ENCODE measurements at regions not wholly inside any gene's neighbourhood (a gene's known extent, or its start where the extent isn't known, plus 50 kb on each side); places are given as distances from the start of the nearest gene placed in this dataset.

DNA sequence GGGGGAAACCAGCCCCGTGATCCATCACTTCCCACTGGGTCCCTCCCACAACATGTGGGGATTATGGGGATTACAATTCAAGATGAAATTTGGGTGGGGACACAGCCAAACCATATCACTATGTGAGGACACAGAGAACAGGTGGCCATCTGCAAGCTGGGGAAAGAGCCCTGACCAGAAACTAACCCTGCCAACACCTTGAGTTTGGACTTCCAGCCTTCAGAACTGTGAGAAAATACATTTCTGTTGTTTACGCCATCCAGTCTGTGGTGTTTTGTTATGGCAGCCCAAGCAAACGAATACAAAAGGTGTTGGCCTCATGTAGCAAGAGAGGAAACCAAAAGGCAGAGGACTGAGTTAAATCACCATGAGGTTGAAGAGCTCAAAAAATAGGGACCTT is 169.9 kb upstream of the TENM3 start (continued):
- TF ChIP-seq, protein P1, sequence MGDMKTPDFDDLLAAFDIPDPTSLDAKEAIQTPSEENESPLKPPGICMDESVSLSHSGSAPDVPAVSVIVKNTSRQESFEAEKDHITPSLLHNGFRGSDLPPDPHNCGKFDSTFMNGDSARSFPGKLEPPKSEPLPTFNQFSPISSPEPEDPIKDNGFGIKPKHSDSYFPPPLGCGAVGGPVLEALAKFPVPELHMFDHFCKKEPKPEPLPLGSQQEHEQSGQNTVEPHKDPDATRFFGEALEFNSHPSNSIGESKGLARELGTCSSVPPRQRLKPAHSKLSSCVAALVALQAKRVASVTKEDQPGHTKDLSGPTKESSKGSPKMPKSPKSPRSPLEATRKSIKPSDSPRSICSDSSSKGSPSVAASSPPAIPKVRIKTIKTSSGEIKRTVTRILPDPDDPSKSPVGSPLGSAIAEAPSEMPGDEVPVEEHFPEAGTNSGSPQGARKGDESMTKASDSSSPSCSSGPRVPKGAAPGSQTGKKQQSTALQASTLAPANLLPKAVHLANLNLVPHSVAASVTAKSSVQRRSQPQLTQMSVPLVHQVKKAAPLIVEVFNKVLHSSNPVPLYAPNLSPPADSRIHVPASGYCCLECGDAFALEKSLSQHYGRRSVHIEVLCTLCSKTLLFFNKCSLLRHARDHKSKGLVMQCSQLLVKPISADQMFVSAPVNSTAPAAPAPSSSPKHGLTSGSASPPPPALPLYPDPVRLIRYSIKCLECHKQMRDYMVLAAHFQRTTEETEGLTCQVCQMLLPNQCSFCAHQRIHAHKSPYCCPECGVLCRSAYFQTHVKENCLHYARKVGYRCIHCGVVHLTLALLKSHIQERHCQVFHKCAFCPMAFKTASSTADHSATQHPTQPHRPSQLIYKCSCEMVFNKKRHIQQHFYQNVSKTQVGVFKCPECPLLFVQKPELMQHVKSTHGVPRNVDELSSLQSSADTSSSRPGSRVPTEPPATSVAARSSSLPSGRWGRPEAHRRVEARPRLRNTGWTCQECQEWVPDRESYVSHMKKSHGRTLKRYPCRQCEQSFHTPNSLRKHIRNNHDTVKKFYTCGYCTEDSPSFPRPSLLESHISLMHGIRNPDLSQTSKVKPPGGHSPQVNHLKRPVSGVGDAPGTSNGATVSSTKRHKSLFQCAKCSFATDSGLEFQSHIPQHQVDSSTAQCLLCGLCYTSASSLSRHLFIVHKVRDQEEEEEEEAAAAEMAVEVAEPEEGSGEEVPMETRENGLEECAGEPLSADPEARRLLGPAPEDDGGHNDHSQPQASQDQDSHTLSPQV (IDR thresholded peaks at IDR 0.05): no peak
- no peak for TF ChIP-seq ZNF207 (IDR thresholded peaks at IDR 0.05; ENCODE audit: borderline replicate concordance)
- TF ChIP-seq, protein P2, sequence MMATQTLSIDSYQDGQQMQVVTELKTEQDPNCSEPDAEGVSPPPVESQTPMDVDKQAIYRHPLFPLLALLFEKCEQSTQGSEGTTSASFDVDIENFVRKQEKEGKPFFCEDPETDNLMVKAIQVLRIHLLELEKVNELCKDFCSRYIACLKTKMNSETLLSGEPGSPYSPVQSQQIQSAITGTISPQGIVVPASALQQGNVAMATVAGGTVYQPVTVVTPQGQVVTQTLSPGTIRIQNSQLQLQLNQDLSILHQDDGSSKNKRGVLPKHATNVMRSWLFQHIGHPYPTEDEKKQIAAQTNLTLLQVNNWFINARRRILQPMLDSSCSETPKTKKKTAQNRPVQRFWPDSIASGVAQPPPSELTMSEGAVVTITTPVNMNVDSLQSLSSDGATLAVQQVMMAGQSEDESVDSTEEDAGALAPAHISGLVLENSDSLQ (IDR thresholded peaks at IDR 0.05): no peak
- no peak for TF ChIP-seq SMAD1 (IDR thresholded peaks at IDR 0.05; ENCODE audit: low read depth, partially characterized antibody)

DNA sequence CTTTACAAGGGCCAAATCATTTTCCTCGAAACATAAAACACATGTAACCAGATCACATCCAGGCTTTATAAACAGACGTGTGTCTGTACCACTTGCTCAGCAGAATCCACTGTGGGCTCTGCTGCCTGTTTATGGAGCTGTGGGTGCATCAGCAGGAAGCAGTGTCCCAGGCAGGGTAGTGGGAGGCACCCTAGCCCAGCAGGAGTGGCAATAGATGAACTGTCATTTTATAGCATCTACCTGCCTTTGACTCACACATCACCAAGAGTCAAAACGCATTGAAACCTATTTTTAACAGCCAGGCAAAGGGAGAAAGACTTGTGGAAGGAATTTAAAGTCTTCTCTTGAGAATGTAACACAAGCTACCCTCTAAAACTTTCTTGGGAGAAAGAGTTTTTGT is 169.1 kb upstream of the TENM3 start:
- ChIA-PET SMC1A (ENCODE audit: uncharacterized antibody, unreplicated experiment) (interaction anchor here (0.6 kb wide), 1 partner anchor 183 kb away, joined by 3 read pairs; no protein-coding TSS in a partner anchor), CTCF (no interaction called here), RAD21 (ENCODE audit: unreplicated experiment) (no interaction called here), POLR2A (no interaction called here)
- Histone ChIP-seq H4K20me1 (ENCODE audit: control insufficient read depth, insufficient read depth) (no peaks in the 10 kb centered on the region), H3K9me3 (replicated peaks; ENCODE audit: control insufficient read depth, insufficient read depth, low read length) (no peaks in the 10 kb centered on the region; the same call in 2 of the 3 replicates), H3K4me3 (no peak overlapping the region), H3K79me2 (ENCODE audit: control insufficient read depth, insufficient read depth, low read length) (no peaks in the 10 kb centered on the region), H3K4me2 (ENCODE audit: control insufficient read depth, insufficient read depth) (no peak overlapping the region), H3K27ac (ENCODE audit: control insufficient read depth, insufficient read depth) (no peak overlapping the region), H2AFZ (ENCODE audit: control insufficient read depth, low read depth, low read length) (no peak overlapping the region), H3K27me3 (replicated peaks in 1 of 2; ENCODE audit: control insufficient read depth in 2 of 2, insufficient read depth in 2 of 2, low read length in 1 of 2) (no peaks in the 10 kb centered on the region), H3K36me3 (ENCODE audit: control insufficient read depth in 2 of 2, insufficient read depth in 2 of 2, low read length in 1 of 2) (no peaks in the 10 kb centered on the region), H3K4me1 (ENCODE audit: control insufficient read depth, insufficient read depth, low read length) (no peaks in the 10 kb centered on the region), H3K9ac (ENCODE audit: control insufficient read depth, insufficient read depth, low read length) (no peak overlapping the region)
- in situ Hi-C loops (cut with MboI) (no loop called here), intact Hi-C loops (cut with micrococcal nuclease; ENCODE audit: unreplicated experiment) (no loop called here)
- TF ChIP-seq KLF5 (IDR thresholded peaks at IDR 0.05; ENCODE audit: partially characterized antibody) (no peak), TBL1XR1 (IDR thresholded peaks at IDR 0.05; ENCODE audit: low read depth, low read length) (no peak), CREB1 (IDR thresholded peaks at IDR 0.05; ENCODE audit: low read depth) (no peak), SPI1 (IDR thresholded peaks at IDR 0.05; ENCODE audit: borderline replicate concordance, insufficient read depth, low read depth, low read length) (no peak), BMI1 (IDR thresholded peaks at IDR 0.05; ENCODE audit: borderline replicate concordance) (no peak)
- TF ChIP-seq, protein P3, sequence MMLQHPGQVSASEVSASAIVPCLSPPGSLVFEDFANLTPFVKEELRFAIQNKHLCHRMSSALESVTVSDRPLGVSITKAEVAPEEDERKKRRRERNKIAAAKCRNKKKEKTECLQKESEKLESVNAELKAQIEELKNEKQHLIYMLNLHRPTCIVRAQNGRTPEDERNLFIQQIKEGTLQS (IDR thresholded peaks at IDR 0.05; ENCODE audit: borderline replicate concordance, extremely low read depth, low read depth, low read length): no peak
- TF ChIP-seq, protein P4, sequence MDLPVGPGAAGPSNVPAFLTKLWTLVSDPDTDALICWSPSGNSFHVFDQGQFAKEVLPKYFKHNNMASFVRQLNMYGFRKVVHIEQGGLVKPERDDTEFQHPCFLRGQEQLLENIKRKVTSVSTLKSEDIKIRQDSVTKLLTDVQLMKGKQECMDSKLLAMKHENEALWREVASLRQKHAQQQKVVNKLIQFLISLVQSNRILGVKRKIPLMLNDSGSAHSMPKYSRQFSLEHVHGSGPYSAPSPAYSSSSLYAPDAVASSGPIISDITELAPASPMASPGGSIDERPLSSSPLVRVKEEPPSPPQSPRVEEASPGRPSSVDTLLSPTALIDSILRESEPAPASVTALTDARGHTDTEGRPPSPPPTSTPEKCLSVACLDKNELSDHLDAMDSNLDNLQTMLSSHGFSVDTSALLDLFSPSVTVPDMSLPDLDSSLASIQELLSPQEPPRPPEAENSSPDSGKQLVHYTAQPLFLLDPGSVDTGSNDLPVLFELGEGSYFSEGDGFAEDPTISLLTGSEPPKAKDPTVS (IDR thresholded peaks at IDR 0.05; ENCODE audit: low read depth, low read length): no peak
- BruUV-seq (replicated peaks): no TSS peak
- 44% methylated on average over 3 of the region's 3 CpGs for WGBS (ENCODE audit: insufficient coverage, insufficient replicate concordance, low lambda C conversion rate, missing lambda C conversion rate)
- ATAC-seq (no peak), DNase-seq (ENCODE audit: low read depth, low spot score) (no peak), FAIRE-seq (no peak)

All from GM12878 (cell line).